EL (cell line): ENCODE measurements at regions not wholly inside any gene's neighbourhood (a gene's known extent, or its start where the extent isn't known, plus 50 kb on each side); places are given as distances from the start of the nearest gene placed in this dataset.

Source experiments
- DNase-seq: peaks from one replicate; pipeline ENCODE4 v3.0.0-alpha.2; 2016

DNA sequence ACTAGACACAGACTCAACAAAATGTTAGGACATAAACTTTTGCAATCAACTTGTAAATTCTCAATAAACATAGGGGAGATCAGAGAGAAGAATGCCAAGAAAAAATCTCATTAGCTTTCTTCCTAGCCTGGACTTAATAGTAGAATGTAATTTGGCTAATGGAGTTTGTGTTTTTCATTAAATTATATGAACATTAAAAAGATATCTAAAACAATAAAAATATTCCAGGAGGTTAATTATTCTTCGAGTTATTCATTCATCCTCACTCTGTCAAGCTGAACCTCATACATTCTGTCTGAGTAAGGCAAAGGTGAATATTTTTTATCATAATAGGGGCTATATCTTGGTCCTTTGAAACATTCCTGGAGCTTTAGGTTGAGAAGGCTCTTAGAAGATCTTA lies 551.9 kb upstream of the TBX3 start:
- no peak for DNase-seq

DNA sequence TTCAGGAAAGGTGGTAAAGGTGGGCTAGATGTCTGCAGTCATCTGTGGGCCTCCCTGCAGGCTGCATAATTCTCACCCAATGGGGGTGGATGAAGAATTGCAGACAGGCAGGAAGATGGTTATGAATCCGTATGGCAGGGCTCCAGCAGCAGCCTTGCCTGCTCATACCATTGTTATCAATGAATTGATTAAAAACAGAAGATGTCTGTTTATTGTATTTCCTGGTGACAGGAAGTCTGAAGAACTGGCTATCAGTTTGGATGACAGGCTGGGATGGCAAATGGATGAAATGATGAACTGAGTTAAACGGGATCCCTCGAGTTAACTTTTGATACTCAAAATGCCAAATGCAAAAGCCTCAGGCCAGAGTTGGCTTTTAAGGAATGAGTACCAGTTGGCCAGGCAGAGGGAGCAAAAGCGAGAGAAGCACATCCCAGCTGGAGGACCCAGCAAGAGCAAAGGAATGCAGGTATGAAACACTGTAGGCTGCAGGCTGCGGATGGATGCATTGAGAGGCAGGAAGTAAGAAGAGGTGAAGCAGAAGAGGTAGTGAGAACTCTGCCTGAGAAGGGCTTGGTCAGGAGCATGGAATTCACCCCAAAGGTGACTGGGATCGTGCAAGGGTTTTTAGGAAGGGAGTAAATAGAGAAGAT lies 550.0 kb upstream of the TBX3 start:
- no peak for DNase-seq

DNA sequence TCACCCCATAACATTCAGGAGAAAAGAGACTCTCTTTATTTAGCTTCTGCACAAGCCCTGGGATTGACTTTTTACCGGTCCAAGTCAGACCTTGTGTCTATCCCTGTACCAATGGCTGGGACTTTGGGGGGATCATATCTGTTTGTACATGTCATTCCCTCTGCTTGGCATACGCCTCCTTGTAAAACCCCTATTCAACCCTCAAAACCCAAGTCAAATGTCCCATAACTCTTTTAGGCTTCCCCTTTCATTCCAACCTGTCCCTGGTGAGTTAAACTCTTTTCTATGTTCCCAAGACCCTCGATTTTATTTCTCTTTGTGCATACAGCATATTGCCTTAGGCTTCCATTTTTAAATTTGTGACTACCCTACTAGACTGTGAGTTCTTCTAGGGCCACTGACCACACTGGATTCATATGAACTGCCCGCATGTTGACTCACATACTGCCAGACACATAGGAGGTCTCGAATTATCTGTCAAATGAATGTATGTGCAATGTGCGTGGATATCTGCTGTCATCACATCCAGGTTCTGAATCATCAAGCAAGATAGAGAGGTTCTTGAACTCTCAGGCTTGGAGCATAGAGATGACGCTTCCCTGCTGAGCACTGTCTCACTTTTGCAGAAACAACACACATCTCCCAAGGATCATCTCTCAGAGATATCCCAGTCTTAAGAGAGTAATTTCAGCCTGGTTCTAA lies 548.6 kb upstream of the TBX3 start:
- DNase-seq: peak; percentile 50

- no peak for DNase-seq
Measured at GRCh38 chr12:115230606-115231005, 546.6 kb upstream of the TBX3 start.

GRCh38 chr12:115229517-115229916 lies 545.5 kb upstream of the TBX3 start:
- no peak for DNase-seq

DNA sequence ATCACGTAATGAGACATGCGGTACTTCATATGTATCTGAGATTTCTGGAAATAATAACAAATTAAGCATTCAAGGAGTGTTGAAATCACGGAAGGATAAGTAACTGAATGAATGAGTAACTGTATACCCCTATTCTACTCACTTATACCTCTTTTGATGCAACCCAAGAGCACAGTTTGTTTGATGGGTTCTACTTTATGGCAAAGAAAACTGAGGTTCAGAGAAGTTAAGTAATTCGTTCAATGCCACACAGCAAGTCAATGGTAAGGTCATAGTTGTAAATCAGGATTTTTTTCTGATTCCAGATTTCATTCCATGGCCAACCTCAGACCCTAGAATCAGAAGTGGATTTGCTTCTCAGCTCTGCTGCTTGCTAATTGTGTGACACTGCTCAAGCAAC lies 544.5 kb upstream of the TBX3 start:
- DNase-seq: no peak

DNA sequence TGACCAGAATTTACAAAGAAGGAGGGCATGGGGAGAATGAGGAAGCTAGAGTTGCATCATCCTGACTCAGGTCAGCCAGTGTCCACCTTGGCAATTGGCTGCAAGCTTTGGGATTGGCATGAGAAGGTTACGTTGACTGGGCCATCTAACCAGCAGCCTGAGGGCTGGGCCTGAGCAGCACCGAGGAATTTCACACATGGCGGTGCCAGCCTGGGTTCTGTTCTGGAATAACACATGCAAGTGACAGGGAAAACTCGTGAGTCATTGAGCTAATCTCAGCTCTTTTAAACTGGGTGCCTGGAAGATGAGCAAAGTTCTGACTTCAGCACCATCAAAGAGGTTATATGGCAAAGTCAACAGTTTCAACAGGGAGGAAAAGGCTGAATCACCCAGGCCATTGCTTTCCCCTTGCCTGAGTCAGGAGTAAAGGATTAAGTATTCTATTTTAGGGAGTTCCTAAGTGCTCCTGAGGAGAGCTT lies 543.2 kb upstream of the TBX3 start:
- peak; percentile 91 for DNase-seq

DNA sequence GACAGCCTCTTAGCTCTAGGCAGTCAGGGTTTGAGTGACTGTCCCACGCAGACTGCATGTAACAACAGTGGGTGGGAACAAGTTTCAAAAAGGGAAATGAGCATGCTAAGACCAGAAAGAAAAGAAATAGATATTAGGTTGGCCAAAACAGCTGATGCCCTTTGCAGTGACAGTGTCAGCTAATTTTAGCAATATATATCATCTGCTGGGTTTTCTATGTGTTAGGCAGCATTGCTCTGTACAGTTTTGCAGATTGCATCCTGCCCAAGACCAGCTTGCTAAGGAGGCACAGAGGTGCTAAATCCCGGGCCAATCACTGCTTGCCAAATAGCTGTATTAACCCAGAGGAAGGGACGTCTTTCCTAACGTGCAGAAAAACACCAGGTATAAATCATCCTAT lies 541.9 kb upstream of the TBX3 start:
- no peak for DNase-seq

GRCh38 chr12:115223991-115224390 lies 540.0 kb upstream of the TBX3 start:
- peak; percentile 11 for DNase-seq

DNA sequence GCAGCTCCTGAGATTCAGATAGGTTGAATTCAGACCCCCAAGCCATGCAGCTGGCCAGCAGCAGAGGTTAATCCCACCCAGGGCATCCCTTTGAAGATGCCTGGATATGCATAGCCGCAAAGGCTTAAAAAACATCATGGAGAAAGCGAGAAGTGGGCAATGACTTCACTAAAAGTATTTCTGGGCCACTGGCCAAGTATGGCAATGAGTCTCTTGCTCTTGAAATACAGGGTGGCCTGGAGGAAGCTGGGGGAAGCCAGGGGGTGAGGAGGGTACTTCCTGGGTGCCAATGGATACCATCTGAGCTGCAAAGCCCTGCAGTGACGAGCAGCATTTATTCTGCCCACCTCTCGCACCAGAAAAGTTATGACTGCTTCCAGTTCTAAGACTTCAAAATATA lies 539.3 kb upstream of the TBX3 start:
- DNase-seq: peak; percentile 84

GRCh38 chr12:115222220-115222619 lies 538.2 kb upstream of the TBX3 start:
- DNase-seq: no peak

DNA sequence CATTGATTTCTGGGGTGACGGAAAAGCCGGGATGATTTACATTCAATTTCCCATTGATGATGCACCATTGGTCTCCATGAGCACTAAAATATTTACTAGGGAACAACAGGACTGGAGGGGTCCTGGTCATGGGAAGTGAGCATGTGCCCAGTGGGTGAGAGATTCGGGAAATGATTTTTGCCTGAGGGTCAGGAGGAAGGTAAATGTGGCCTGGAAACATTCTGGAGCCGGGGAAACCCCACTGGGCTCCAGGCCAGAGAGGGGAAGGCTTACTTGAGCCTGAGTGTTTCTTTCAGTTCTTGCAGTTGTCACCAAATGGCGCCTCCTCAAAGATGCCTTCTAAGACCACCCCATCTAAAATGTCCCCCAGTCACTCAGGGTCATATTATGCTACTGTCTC lies 532.3 kb upstream of the TBX3 start:
- DNase-seq: peak; percentile 25

DNA sequence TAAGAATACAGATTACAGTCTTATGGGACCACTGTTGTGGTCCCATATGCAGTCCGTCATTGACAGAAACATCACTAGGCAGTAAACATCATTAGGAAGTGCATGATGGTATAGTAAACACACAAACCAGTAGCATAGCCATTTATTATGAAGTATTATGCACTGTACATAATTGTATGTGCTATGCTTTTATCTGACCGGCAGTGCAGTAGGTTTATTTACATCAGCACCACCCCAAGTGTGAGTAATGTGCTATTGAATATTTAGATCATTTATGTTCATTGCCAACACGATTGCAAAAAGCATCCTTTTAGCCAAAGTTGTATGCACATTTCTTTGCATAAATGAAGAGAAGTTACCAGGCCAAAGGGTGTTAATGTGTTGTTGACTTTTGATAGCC lies 531.6 kb upstream of the TBX3 start:
- no peak for DNase-seq

DNA sequence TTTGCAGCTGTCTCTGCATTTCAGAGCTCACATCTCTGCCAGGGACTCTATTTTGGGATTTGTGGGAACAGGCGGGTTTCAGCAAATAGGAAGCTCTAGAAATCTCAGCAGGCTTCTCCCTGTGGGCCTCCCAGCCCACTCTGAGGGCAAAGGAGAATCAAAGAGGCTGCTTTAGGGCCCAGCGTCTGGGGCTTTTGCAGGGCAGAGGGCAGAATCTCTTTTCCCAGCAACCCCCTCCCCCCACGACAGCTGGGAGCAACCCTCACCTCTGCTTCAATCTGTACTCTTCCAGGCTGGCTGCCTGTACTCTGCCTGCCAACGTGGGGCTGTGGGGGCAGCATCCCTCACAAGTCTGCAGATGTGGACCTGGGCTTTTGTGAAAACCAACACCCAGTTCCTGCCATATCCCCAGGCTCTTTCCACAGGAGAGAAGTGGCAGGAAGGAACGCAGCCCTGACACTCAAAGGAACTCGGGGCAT lies 529.6 kb upstream of the TBX3 start:
- no peak for DNase-seq

DNA sequence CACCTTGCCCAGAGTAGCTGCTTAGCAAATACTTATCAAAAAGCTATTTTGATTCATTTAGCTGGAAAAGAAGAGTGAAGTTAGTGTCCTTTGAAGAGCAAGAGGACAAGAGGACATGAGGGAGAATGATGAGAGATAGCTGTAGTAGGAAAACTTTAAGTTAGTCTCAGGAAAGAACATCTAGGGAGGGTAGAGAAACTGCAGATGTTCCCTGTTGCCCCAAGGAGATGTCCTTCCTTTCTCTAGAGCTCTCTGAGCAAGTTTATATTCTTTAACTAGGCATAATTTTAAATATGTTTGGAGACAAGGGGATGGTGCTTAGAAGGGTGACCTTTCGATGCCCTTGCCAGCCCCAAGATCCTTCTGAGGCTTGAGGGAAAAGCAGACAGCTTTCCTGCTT lies 529.1 kb upstream of the TBX3 start:
- DNase-seq: no peak

DNA sequence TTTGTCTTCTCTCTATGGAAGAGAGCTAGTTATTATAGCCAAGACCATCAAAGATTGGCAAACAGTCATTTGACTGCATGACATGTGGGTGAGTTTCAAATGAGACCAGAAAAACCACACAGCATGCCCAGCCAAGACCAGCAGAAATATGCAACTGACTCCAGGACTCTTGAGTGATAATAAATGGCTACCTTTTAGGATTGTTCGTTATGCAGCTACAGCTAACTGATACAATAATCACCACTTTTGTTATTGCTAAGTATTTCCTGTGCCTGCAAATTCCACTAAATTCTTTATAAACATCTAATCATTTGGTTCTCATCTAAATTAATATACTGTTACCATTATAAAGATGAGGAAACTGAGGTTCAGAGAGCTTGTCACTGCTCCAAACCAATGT lies 528.4 kb upstream of the TBX3 start:
- no peak for DNase-seq

DNA sequence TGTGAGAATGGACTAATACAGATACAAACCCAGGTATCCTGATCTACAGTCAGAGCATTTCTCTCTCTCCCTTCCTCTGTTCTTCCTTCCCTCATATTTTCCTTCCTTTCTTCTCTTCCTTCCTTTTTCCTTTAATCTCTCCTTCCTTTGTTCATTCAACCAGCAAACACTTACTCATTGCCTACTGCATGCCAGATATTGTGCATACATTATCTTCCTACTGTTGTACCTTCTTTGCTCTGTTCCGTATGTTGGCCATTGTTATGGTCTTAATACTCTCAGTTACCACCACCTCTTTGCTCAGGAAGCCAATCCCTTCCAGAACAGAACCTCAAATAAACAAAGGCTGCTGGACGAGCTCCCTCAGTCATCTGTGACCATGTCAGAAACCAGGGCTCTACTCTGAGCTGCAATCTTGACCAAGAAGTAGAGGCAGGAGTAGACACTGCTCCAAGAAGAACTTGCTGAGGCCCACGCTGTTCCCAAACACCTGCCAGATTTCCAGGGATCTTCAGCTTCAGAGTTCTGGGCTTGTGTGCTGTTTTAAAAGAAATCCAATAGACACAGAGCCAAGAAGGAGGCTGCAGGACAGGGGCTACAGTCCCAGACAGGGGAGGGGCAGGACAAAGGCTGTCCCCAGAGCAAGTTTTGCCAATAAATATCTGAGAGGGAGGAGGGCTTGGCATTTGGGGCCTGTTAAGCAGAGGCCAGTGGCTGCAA lies 526.7 kb upstream of the TBX3 start:
- no peak for DNase-seq

DNA sequence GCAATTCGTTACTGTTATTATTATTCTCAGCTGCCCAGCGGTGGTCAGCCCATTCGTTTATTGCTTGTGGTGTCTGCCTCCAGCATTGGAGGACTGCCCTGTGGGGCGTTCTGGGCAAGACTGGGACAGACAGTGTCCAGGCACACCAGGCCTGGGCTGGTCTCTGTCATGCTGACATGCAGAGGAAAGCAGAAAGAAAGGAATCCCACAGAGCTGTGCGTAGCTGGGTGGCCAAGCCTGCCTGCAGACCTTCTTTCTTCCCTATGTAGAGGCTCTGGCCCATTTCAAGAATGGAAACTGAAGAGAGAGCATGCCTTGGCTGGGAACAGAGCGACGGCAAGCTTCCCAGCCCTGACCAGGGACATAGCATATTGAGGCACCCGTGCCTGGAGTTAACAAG lies 525.3 kb upstream of the TBX3 start:
- DNase-seq: no peak

- no peak for DNase-seq
Measured at GRCh38 chr12:115208098-115208497, 524.1 kb upstream of the TBX3 start.

DNA sequence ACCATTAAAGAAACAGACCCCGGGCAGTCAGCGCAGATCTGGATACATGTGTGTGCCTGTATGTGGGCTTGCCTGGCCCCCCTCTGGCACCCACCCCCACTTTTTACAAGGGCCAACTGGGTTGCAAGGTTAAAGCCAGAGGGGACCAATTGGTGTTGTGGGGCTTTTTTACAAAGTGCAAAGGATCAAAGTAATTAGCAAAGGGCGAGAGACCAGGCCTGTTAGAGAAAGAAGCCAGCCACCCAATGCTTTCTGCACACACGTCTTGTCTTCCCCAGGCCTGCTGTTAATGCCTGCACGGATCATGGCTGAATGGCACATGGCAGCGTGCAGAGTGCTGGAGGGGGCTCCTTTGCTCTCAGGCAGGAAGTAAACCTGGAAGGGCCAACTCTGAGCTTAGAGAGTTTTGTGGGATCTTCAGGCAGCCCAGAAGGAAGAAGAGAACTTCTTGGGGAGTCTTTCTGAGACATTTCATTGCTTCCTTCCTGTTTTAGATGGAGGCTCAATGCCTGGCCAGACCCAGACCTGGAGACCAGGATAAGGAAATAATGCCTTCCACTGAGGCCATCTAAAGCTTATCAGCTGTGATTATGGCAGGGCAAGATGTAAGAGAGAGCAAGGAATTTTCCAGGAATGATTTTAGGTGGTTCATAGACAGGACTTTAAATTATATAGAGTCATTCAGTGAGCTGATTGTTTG lies 523.4 kb upstream of the TBX3 start:
- DNase-seq: no peak

DNA sequence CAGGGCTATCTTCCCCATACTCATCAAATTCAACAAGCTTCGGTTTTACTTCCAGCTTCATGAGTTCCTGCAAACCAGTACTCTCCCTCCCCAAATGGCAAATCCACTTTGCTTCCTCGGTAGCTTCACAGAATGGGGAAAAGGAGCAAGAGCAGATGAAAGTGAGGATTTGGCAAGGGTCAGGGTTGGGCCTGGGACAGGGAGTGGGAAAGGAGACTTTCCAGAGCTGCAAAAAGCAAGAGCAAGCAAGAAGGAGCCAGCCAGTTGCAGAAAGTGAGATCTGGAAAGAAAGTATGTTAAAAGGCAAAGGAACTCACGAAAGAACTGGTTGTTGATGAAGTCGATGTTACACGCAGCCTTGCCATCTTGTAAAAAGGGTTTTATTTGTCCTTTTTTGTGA lies 522.8 kb upstream of the TBX3 start:
- no peak for DNase-seq

GRCh38 chr12:115205755-115206308 lies 521.9 kb upstream of the TBX3 start:
- DNase-seq: no peak
